B cell (primary cell): ENCODE measurements at regions not wholly inside any gene's neighbourhood (a gene's known extent, or its start where the extent isn't known, plus 50 kb on each side); places are given as distances from the start of the nearest gene placed in this dataset.

Source experiments
- CTCF ChIP-seq: fragments of 200-600 bp; IDR thresholded peaks from one replicate; pipeline ENCODE4 v1.8.0; 2022; ENCODE audit warnings: antibody characterized with exemption, mild to moderate bottlenecking
- EZH2 ChIP-seq: IDR thresholded peaks from 2 replicates; pipeline ENCODE4 v1.6.1; 2012; ENCODE audit warnings: borderline replicate concordance, low read depth, mild to moderate bottlenecking, moderate library complexity, low read length; ENCODE audit not compliant: insufficient read depth, poor library complexity, severe bottlenecking

- TF ChIP-seq EZH2 (no peak), CTCF (no peak)
Observed at GRCh38 chr13:99782669-99783068, 188.9 kb downstream of the ZIC5 start.
